SH-SY5Y (cell line): ENCODE measurements at regions not wholly inside any gene's neighbourhood (a gene's known extent, or its start where the extent isn't known, plus 50 kb on each side); places are given as distances from the start of the nearest gene placed in this dataset.

Source experiments
- GATA2 ChIP-seq: IDR thresholded peaks from 2 replicates; pipeline ENCODE4 v1.6.1; 2011; ENCODE audit warnings: mild to moderate bottlenecking, low read depth, low read length
- GATA3 ChIP-seq: IDR thresholded peaks from 2 replicates; pipeline ENCODE4 v1.6.1; 2011; ENCODE audit warnings: low read depth, mild to moderate bottlenecking, low read length, moderate library complexity

DNA sequence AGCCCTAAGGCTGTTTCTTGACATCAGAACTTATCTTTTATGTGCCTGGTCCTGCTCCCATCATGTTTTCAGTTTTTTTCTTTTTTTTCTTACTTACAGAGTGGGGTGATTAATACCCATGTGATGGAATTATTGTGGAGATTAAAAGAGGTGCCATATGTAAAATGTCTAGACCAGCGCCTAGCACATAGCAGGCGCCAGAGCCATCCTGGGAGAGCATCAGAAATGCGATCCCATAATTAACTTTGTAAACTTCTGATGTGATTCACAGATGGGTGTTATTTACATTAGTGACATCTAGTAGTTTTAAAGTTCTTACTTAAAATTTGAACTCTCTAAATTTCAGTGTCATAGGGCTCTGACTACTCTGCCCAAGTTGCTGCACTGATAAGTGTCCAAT, 66.2 kb upstream of the PGRMC2 start:
- TF ChIP-seq GATA3 (no peak), GATA2 (no peak)
